ENCODE measurements at regions not wholly inside any gene's neighbourhood (a gene's known extent, or its start where the extent isn't known, plus 50 kb on each side); places are given as distances from the start of the nearest gene placed in this dataset.
"Not testable (repeated sequence)": the region's sequence is repeated elsewhere in the genome, so short reads cannot be mapped to it uniquely, and the experiment has no call there.

DNA sequence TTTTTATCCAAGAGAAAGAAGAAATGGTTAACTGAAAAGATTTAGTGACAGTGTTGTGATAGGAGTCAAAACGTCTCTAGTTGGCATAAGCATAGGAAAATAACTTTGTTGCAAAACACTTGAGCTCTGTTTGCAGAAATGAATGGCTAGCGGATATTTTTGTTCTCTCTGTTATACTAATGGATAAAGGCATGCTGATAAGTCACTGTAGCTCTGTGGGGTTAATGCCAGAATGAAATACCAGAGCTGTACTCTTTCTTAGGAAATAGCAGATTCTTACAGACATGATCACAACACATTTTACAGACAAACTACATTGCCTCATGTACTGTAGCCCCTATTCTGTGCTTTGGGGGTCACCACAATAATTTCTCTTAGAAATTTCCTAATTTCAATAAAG is 202.8 kb downstream of the DMRTA1 start:
- TF ChIP-seq, protein P1, sequence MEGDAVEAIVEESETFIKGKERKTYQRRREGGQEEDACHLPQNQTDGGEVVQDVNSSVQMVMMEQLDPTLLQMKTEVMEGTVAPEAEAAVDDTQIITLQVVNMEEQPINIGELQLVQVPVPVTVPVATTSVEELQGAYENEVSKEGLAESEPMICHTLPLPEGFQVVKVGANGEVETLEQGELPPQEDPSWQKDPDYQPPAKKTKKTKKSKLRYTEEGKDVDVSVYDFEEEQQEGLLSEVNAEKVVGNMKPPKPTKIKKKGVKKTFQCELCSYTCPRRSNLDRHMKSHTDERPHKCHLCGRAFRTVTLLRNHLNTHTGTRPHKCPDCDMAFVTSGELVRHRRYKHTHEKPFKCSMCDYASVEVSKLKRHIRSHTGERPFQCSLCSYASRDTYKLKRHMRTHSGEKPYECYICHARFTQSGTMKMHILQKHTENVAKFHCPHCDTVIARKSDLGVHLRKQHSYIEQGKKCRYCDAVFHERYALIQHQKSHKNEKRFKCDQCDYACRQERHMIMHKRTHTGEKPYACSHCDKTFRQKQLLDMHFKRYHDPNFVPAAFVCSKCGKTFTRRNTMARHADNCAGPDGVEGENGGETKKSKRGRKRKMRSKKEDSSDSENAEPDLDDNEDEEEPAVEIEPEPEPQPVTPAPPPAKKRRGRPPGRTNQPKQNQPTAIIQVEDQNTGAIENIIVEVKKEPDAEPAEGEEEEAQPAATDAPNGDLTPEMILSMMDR (conservative IDR thresholded peaks at IDR 0.05): no peak

DNA sequence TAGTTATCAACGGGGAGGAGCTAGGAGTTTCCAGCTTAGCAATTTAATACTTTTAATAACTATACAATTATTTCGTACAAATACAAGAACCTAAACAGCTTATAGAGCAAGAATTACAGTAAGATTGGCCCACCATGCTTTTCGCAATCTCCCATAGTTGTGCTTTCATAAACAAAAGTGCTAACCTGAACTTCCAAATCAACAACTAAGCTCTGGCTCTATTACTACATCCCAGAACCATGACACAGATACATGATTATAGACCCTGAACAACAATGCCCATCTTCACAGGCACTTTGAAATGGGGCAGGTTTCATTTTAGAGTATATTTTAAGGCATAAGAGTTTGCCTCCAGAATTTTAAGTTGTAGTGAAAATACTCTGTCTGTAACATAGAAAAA is 203.5 kb downstream of the DMRTA1 start:
- H3K27me3 Mint-ChIP-seq: no peaks in the 10 kb centered on the region

More for the DNA sequence above, 202.8 kb downstream of the DMRTA1 start:
- Mint-ChIP-seq H3K36me3 (no peaks in the 10 kb centered on the region), H3K27me3 (no peaks in the 10 kb centered on the region), H3K4me1 (ENCODE audit: unreplicated experiment) (no peaks in the 10 kb centered on the region), H3K4me3 (no peak overlapping the region), H3K9me3 (no peaks in the 10 kb centered on the region), H3K27ac (no peak overlapping the region)
- no peak for DNase-seq (ENCODE audit: extremely low spot score, unreplicated experiment)

DNA sequence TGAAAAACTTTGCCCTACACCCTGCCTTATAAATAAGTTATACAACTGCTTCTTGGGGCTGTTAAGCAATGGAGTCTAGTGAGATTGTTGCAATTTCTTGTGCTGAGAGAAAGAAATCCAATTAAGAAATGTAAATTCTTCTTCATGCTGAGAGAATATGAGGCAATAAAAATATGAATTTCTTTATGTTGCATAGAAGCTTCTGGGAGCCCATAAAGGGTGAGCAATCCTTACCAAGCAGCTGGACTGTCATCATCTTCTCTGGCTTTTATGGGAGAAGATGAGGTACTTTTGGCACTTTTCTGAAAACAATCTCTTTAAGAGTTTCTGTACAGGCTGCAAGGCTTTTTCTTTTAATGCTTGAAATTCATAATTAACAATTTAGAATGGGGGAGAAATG is 204.3 kb downstream of the DMRTA1 start:
- H3K9me3 Mint-ChIP-seq: no peaks in the 10 kb centered on the region
- no peak for DNase-seq (ENCODE audit: extremely low spot score, unreplicated experiment)
- TF ChIP-seq, protein P1 (conservative IDR thresholded peaks at IDR 0.05): no peak
- H3K36me3 Mint-ChIP-seq: no peaks in the 10 kb centered on the region
- no peak overlapping the region for H3K27ac Mint-ChIP-seq
- no peaks in the 10 kb centered on the region for H3K4me1 Mint-ChIP-seq (ENCODE audit: unreplicated experiment)
- no peak overlapping the region for H3K4me3 Mint-ChIP-seq
- H3K27me3 Mint-ChIP-seq: no peaks in the 10 kb centered on the region

More for the DNA sequence above, 203.5 kb downstream of the DMRTA1 start:
- no peak for DNase-seq (ENCODE audit: extremely low spot score, unreplicated experiment)
- no peak overlapping the region for H3K4me3 Mint-ChIP-seq
- no peaks in the 10 kb centered on the region for H3K36me3 Mint-ChIP-seq
- H3K27ac Mint-ChIP-seq: no peak overlapping the region
- no peaks in the 10 kb centered on the region for H3K4me1 Mint-ChIP-seq (ENCODE audit: unreplicated experiment)
- TF ChIP-seq, protein P1 (conservative IDR thresholded peaks at IDR 0.05): no peak
- no peaks in the 10 kb centered on the region for H3K9me3 Mint-ChIP-seq

DNA sequence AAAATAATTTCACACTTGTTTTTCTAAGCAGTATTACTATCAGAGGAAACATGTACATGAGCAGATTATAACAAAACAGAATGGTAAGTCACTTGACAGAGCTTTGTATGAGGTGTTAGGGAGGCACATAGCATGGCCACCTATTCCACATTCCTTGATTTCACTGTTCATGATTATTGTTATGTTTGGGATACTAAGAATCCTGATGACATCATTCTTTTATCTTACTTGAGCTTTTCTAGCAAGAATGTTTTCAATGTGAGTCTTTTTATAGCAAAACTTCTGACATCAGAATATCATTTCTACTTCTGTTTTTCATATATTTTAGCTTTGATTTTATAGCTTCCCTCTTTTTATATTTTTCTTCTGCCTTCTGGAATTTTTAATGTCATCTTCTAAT is 208.2 kb downstream of the DMRTA1 start:
- DNase-seq (ENCODE audit: extremely low spot score, unreplicated experiment): no peak
- Mint-ChIP-seq H3K27ac (no peak overlapping the region), H3K4me3 (no peak overlapping the region), H3K4me1 (ENCODE audit: unreplicated experiment) (no peaks in the 10 kb centered on the region), H3K27me3 (no peaks in the 10 kb centered on the region), H3K36me3 (no peaks in the 10 kb centered on the region), H3K9me3 (no peaks in the 10 kb centered on the region)
- TF ChIP-seq, protein P1 (conservative IDR thresholded peaks at IDR 0.05): no peak

DNA sequence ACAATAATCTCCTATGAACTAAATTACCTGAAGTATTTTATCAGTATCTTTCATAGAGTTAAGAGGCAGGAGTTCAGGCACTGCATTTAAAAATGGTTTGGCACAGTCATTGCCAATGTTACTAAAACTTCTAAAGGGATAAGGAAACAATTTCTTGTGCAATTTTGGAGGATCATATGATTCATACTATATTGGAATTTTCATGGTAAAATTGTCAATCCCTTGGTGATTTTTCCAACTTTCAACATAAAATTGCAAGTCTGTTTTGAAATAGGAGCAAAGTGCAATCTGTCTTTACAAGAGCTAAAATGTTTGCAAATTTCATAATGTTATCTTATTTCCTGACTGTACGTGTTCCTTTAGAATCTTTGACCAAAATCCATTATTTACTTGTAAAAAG is 211.1 kb downstream of the DMRTA1 start:
- Mint-ChIP-seq H3K4me1 (ENCODE audit: unreplicated experiment) (no peaks in the 10 kb centered on the region), H3K27me3 (no peaks in the 10 kb centered on the region), H3K36me3 (no peaks in the 10 kb centered on the region), H3K4me3 (no peak overlapping the region), H3K27ac (no peak overlapping the region), H3K9me3 (no peaks in the 10 kb centered on the region)
- DNase-seq (ENCODE audit: extremely low spot score, unreplicated experiment): no peak
- TF ChIP-seq, protein P1 (conservative IDR thresholded peaks at IDR 0.05): no peak

DNA sequence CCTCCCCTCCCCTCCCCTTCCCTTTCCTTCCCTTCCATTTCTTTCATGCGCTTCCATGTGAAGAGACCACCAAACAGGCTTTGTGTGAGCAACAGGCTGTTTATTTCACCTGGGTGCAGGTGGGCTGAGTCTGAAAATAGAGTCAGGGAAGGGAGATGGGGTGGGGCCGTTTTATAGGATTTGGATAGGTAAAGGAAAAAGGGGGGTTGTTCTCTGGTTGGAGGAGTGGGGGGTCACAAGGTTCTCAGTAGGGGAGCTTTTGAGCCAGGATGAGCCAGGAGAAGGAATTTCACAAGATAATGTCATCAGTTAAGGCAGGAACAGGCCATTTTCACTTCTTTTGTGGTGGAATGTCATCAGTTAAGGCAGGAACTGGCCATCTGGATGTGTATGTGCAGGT is 211.9 kb downstream of the DMRTA1 start:
- not testable (repeated sequence) for H3K36me3 Mint-ChIP-seq; H3K9me3 Mint-ChIP-seq; H3K27ac Mint-ChIP-seq; H3K4me1 Mint-ChIP-seq (ENCODE audit: unreplicated experiment); H3K4me3 Mint-ChIP-seq; DNase-seq (ENCODE audit: extremely low spot score, unreplicated experiment); H3K27me3 Mint-ChIP-seq

Measured in type B pancreatic cell (in vitro differentiated cells).